ENCODE measurements at regions not wholly inside any gene's neighbourhood (a gene's known extent, or its start where the extent isn't known, plus 50 kb on each side); places are given as distances from the start of the nearest gene placed in this dataset.

DNA sequence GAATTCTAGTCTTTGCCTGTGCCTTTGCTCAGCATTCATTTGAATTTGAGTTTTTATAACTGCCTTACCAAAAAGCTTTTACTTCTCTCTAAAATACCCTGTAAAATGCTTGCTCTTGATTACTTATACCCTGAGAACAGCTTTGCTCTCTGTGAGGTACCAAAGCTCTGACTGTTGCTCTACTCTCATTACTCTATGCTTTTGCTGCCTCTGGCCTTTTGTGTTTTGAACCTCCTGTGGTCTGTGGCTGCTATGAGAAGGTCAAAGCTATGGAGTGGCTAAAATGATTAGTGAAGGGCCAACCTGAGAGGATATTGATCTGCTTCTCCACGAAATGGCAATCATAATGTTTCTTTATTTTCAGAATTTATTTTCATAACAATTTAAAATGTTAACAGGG lies 375.6 kb upstream of the IMPG1 start:
- Histone ChIP-seq H3K4me2 (no peak overlapping the region), H3K27me3 (ENCODE audit: insufficient read depth, low read depth) (no peaks in the 10 kb centered on the region), H3K9me2 (ENCODE audit: insufficient read depth) (no peaks in the 10 kb centered on the region), H3K36me3 (ENCODE audit: low read depth) (no peaks in the 10 kb centered on the region), H3K4me1 (replicated peaks; ENCODE audit: insufficient read depth) (no peaks in the 10 kb centered on the region), H3K9me3 (ENCODE audit: insufficient read depth, low read depth) (no peaks in the 10 kb centered on the region), H4K20me1 (ENCODE audit: insufficient read depth) (no peaks in the 10 kb centered on the region), H2AFZ (no peak overlapping the region), H3K27ac (no peak overlapping the region), H3F3A (ENCODE audit: insufficient read depth, low read depth) (no peaks in the 10 kb centered on the region), H3K4me3 (no peak overlapping the region), H3K79me2 (ENCODE audit: low read depth) (no peaks in the 10 kb centered on the region)
- ChIA-PET CTCF (no interaction called here), POLR2A (ENCODE audit: unreplicated experiment) (no interaction called here)
- BruUV-seq (replicated peaks) = no TSS peak
- TF ChIP-seq, protein P1, sequence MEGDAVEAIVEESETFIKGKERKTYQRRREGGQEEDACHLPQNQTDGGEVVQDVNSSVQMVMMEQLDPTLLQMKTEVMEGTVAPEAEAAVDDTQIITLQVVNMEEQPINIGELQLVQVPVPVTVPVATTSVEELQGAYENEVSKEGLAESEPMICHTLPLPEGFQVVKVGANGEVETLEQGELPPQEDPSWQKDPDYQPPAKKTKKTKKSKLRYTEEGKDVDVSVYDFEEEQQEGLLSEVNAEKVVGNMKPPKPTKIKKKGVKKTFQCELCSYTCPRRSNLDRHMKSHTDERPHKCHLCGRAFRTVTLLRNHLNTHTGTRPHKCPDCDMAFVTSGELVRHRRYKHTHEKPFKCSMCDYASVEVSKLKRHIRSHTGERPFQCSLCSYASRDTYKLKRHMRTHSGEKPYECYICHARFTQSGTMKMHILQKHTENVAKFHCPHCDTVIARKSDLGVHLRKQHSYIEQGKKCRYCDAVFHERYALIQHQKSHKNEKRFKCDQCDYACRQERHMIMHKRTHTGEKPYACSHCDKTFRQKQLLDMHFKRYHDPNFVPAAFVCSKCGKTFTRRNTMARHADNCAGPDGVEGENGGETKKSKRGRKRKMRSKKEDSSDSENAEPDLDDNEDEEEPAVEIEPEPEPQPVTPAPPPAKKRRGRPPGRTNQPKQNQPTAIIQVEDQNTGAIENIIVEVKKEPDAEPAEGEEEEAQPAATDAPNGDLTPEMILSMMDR (conservative IDR thresholded peaks at IDR 0.05) = no peak
- no peak for TF ChIP-seq EZH2 (IDR thresholded peaks at IDR 0.05; ENCODE audit: low read depth)
- intact Hi-C loops (cut with micrococcal nuclease; ENCODE audit: unreplicated experiment) = no loop called here
- DNase-seq = no peak

DNA sequence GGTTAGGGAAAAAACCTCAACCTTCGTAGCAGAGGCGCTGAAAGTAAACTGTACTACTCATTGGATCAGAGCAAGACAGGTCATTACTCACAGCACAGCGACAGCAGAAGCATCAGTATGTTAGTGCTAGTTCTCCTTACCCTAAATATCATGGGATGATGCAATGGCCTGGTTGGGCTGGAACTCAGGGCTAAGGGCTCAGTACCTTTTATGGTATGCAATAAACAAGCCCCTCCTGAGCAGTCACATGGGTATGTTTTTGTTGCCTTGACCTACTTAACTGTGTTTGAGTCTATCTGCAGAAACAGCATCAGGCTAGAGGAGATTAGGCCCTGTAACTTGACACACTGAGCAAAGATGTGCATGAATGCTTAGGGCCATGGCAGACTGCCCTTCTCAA lies 369.4 kb upstream of the IMPG1 start:
- intact Hi-C loops (cut with micrococcal nuclease; ENCODE audit: unreplicated experiment) = no loop called here
- Histone ChIP-seq H4K20me1 (ENCODE audit: insufficient read depth) (no peaks in the 10 kb centered on the region), H3K4me2 (no peak overlapping the region), H2AFZ (no peak overlapping the region), H3K9me2 (ENCODE audit: insufficient read depth) (no peaks in the 10 kb centered on the region), H3K27me3 (ENCODE audit: insufficient read depth, low read depth) (no peaks in the 10 kb centered on the region), H3K4me1 (replicated peaks; ENCODE audit: insufficient read depth) (no peaks in the 10 kb centered on the region), H3K79me2 (ENCODE audit: low read depth) (no peaks in the 10 kb centered on the region), H3K36me3 (ENCODE audit: low read depth) (no peaks in the 10 kb centered on the region), H3F3A (ENCODE audit: insufficient read depth, low read depth) (no peaks in the 10 kb centered on the region), H3K4me3 (no peak overlapping the region), H3K27ac (no peak overlapping the region), H3K9me3 (ENCODE audit: insufficient read depth, low read depth) (no peaks in the 10 kb centered on the region)
- no peak for DNase-seq
- ChIA-PET CTCF (no interaction called here), POLR2A (ENCODE audit: unreplicated experiment) (no interaction called here)
- TF ChIP-seq EZH2 (IDR thresholded peaks at IDR 0.05; ENCODE audit: low read depth) = no peak
- TF ChIP-seq, protein P1 (conservative IDR thresholded peaks at IDR 0.05) = no peak
- BruUV-seq (replicated peaks) = no TSS peak

DNA sequence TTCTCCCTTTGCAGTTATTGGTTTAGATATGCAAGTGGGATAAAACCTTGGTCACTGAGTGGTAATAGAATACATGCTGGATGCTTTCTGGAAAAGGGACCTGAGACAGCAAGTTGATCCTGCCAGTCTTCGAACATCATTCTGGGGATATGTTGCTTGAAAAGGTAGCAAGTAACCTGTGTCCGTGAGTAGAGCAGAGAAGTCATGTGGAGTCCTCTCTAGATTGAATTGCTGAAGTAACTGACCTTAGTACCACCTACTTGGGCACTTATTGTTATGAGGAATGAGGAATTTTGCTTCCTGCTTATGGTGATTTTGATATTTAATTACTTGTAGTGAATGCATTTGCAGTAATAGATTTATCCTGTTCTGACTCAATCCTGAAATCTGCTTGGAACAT lies 367.3 kb upstream of the IMPG1 start:
- intact Hi-C loops (cut with micrococcal nuclease; ENCODE audit: unreplicated experiment) = no loop called here
- Histone ChIP-seq H3K79me2 (ENCODE audit: low read depth) (no peaks in the 10 kb centered on the region), H3K4me1 (replicated peaks; ENCODE audit: insufficient read depth) (no peaks in the 10 kb centered on the region), H3K27me3 (ENCODE audit: insufficient read depth, low read depth) (no peaks in the 10 kb centered on the region), H3F3A (ENCODE audit: insufficient read depth, low read depth) (no peaks in the 10 kb centered on the region), H3K4me3 (no peak overlapping the region), H3K27ac (no peak overlapping the region), H3K4me2 (no peak overlapping the region), H4K20me1 (ENCODE audit: insufficient read depth) (no peaks in the 10 kb centered on the region), H3K36me3 (ENCODE audit: low read depth) (no peaks in the 10 kb centered on the region), H3K9me3 (ENCODE audit: insufficient read depth, low read depth) (no peaks in the 10 kb centered on the region), H2AFZ (no peak overlapping the region), H3K9me2 (ENCODE audit: insufficient read depth) (no peaks in the 10 kb centered on the region)
- no peak for DNase-seq
- ChIA-PET POLR2A (ENCODE audit: unreplicated experiment) (no interaction called here), CTCF (no interaction called here)
- TF ChIP-seq, protein P1 (conservative IDR thresholded peaks at IDR 0.05) = no peak
- no peak for TF ChIP-seq EZH2 (IDR thresholded peaks at IDR 0.05; ENCODE audit: low read depth)
- BruUV-seq (replicated peaks) = no TSS peak
